NOMO-1 treated with DMSO at 0.1 percent for 48 hours (cell line): ENCODE measurements at regions not wholly inside any gene's neighbourhood (a gene's known extent, or its start where the extent isn't known, plus 50 kb on each side); places are given as distances from the start of the nearest gene placed in this dataset.

Experiments
- DNase-seq: peaks from one replicate; lab custom pipeline; 2025; ENCODE audit not compliant: unreplicated experiment; lab: John Stamatoyannopoulos, UW

- DNase-seq, result no peak
These were observed 84.4 kb upstream of the RAD23B start for GRCh38 chr9:107198718-107199117.

GRCh38 chr9:107208121-107208520 lies 75.0 kb upstream of the RAD23B start:
- no peak for DNase-seq

DNA sequence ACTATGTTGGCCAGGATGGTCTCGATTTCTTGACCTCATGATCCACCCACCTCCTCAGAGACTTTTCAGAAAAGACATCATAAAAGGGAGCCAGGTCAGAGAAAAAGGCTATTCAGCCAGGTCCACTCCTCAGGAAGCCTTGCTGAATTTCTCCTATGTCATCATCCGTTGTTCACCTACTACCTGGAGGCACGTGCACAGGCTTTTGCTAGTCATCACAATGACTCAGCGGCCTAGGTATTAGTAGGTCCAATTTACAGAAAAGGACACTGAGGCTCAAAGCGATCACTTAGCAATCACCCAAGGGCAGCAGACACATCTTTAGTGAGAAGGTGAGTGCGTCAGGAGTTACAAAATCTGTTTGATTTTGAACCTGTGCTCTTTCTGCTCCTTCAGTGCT lies 72.3 kb upstream of the RAD23B start:
- no peak for DNase-seq

- DNase-seq, result no peak
These were observed 71.7 kb upstream of the RAD23B start for GRCh38 chr9:107211284-107211923.

GRCh38 chr9:107212613-107213012 lies 70.5 kb upstream of the RAD23B start:
- DNase-seq, result no peak

- DNase-seq, result no peak
These were observed 70.0 kb upstream of the RAD23B start for GRCh38 chr9:107213080-107213479.

DNA sequence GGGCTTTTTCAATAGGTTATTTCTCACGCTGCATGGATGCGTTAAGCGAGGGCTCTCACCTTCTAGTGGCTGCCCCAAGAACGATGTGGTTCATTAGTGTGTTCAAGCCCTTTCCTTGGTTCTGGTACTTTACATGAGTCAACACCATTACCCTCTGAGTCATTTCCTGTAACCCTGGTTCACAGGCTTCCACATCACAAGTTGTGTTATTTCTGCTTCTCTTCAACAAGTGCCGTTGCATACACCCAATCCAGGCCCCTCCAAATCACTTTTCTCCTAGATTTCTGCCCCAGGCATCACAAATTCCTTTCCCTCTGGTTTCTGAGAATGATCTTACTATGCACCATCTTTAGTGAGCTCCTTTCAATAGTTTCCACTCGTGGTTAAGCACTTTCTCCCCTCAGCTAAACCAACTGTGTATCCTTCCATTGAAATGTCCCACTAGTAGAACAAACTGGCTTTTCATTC lies 69.5 kb upstream of the RAD23B start:
- DNase-seq, result peak; percentile 92

GRCh38 chr9:107214381-107214780 lies 68.7 kb upstream of the RAD23B start:
- no peak for DNase-seq

- DNase-seq, result no peak
These were observed 68.2 kb upstream of the RAD23B start for GRCh38 chr9:107214915-107215314.

- DNase-seq, result no peak
These were observed 67.7 kb upstream of the RAD23B start for GRCh38 chr9:107215381-107215780.

GRCh38 chr9:107216329-107216728 lies 66.8 kb upstream of the RAD23B start:
- DNase-seq, result no peak

DNA sequence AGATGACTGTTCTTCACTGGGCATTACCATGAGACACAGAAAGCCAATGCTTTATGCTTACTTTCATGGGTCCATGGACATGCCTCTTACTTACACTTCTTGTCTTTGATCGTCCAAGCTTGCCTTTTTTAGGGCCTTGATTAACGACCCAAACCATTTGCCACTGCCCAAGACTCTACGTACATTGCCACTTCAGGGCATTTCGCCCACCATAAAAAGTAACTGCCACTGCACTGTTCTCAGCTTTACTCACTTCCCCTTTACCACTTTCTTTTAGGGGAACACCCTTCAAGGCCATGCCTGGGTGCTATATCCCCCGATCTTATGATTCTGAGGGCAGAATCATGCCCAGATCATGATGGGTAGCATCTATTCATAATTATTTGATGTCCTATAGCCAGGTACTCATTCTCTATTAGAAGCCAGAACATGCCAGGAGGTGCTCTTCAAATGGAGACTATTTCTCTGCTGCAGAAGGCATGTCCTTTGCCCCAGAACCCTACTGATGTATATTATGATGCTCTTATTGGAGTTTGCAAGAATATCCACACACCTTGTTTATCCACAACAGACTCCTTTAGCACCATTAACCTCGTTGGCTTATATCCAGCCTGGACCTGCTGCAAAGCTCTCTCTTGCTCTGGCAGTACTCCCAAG lies 64.1 kb upstream of the RAD23B start:
- DNase-seq, result peak; percentile 49

- no peak for DNase-seq
These were observed 63.5 kb upstream of the RAD23B start for GRCh38 chr9:107219486-107220077.

DNA sequence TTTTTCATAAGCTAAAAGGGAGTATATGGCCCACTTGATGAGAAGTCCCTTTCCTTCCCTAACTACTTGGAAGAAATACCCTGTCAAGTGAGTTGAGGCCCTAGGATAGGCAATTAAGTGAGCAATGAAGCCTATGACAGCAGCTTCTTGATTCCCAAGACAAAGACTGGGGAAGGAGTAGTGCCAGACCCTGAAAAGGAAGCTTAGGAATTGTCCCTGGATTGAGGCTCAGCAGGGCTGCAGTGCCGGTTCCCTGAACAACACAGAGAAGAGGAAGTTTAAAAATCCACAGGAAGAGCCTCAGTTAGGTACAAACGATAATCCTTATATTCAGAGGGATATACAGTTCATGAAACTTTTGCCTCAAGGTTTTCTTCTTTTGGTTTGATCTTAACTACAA lies 61.8 kb upstream of the RAD23B start:
- no peak for DNase-seq

- no peak for DNase-seq
These were observed 61.0 kb upstream of the RAD23B start for GRCh38 chr9:107222020-107222522.

DNA sequence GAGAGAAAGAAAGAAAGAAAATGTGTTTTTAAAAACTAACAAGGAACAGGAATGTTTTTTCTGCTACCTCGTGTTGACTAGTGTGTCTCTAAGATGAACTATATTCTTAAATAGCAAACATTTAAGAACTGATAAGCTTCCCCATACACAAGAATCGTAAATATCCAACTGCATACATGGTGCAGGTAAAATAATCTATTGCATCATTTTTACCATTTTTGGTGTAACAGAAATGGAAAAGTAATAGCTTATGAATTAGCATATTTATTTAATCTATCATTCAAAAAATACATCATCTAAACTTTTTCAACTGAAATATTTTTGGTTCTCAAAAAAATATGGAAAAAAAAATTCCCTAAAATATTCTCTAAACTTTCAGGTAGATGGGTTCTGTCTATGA lies 59.7 kb upstream of the RAD23B start:
- DNase-seq, result no peak

GRCh38 chr9:107224252-107224651 lies 58.8 kb upstream of the RAD23B start:
- no peak for DNase-seq

DNA sequence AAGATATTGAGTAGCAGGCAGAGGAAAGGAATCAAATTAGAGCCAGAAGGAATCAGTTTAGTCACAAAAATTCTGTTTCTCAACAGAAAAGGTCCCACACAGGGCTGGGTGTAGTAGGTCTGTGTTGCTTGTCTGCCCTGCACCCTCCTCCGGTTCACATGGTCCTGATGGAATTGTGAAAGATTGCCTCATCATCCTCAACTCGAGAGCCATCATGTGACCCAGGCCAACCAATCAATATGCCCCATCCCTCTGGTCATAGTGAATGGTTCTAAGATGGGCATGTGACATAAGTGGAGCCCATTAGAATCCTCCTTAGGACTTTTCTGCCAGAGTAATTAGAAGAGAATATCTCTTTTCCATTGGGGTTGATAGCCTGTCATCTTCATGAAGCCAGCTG lies 56.7 kb upstream of the RAD23B start:
- DNase-seq, result no peak

DNA sequence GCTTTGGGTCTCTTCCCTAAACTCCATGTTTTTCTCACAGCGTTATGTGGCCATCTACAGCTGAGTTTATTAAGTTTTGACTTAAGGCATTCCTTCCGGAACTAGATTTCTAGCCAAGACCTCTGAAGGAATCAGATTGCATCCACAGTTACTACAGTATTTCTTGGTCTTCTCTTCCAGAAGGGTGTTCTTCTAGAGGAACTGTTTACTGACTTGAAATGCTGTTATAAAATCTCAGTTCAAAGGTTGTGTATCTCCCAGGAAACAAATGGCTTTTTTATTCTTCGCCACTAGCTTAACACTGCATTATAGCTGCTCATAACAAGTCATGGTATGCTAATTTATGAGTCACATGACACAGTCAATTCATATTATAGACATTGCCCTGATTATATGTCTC lies 55.3 kb upstream of the RAD23B start:
- DNase-seq, result no peak

GRCh38 chr9:107228496-107229039 lies 54.5 kb upstream of the RAD23B start:
- DNase-seq, result no peak

DNA sequence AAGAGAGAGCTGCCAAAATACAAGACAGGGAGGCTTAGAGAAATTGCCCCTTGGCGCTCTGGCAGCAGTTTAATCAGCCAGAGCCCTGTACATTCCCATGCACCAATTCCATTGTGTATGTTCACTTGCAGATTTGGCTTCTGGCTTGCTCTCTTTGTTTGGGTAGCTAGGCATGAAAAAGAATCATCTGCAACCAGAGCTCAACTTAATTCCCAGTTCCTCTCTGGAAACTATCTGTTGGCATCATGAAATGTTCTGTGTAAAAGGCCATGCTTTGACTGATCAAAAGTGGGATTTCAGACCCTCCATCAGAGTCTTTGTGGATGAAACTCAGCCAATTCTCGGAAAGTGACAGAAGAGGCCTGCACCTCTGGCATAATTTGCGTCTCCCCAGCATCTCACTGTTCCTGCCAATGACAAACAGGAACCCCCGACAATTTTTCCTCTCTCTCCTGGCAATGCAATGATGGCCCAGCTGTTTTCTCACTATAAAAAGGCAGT lies 53.8 kb upstream of the RAD23B start:
- no peak for DNase-seq
